22Rv1 (cell line): ENCODE measurements at regions not wholly inside any gene's neighbourhood (a gene's known extent, or its start where the extent isn't known, plus 50 kb on each side); places are given as distances from the start of the nearest gene placed in this dataset.

ENCODE experiments used
- CTCF ChIP-seq: fragments of 450-650 bp; IDR thresholded peaks from 2 replicates; pipeline ENCODE4 v1.5.1; 2017; ENCODE audit warnings: mild to moderate bottlenecking
- ZFX ChIP-seq: fragments of 450-650 bp; IDR thresholded peaks from 2 replicates; pipeline ENCODE4 v1.6.1; 2017; ENCODE audit warnings: antibody characterized with exemption, borderline replicate concordance

- TF ChIP-seq CTCF (no peak), ZFX (no peak)
Measured at GRCh38 chr12:25317553-25317952, 66.8 kb upstream of the KRAS start.
